Brain microvascular endothelial cell (primary cell): ENCODE measurements at regions not wholly inside any gene's neighbourhood (a gene's known extent, or its start where the extent isn't known, plus 50 kb on each side); places are given as distances from the start of the nearest gene placed in this dataset.

Experiments
- DNase-seq: peaks from one replicate; pipeline ENCODE4 v3.0.0-alpha.2; 2020
- H3K27ac ChIP-seq: fragments of 250-450 bp; sonication (Bioruptor Pico); 2 replicates; pipeline ENCODE4 v1.5.1; 2020; ENCODE audit warnings: mild to moderate bottlenecking, moderate library complexity
- H3K27me3 ChIP-seq: fragments of 250-450 bp; sonication (Bioruptor Pico); replicated peaks from 2 replicates; pipeline ENCODE4 v1.5.1; 2020; ENCODE audit warnings: mild to moderate bottlenecking
- H3K36me3 ChIP-seq: fragments of 250-450 bp; sonication (Bioruptor Pico); replicated peaks from 2 replicates; pipeline ENCODE4 v1.5.1; 2020; ENCODE audit warnings: mild to moderate bottlenecking
- H3K4me3 ChIP-seq: 2 replicates; pipeline ENCODE4 v1.5.1; 2011; ENCODE audit warnings: low read depth, mild to moderate bottlenecking, control low read depth, low read length, moderate library complexity
- in situ Hi-C: cut with HindIII; loops from 2 replicates; pipeline ENCODE4 v1.10.0; 2017; ENCODE audit warnings: low sequenced_read_pairs, low pct_ligation_motif_present
- TF ChIP-seq, protein P1 (sequence below): IDR thresholded peaks from 2 replicates; pipeline ENCODE4 v1.5.1; 2011; ENCODE audit warnings: low read depth, mild to moderate bottlenecking, moderate library complexity, low read length, control low read depth, inconsistent platforms; ENCODE audit errors: missing control alignments

DNA sequence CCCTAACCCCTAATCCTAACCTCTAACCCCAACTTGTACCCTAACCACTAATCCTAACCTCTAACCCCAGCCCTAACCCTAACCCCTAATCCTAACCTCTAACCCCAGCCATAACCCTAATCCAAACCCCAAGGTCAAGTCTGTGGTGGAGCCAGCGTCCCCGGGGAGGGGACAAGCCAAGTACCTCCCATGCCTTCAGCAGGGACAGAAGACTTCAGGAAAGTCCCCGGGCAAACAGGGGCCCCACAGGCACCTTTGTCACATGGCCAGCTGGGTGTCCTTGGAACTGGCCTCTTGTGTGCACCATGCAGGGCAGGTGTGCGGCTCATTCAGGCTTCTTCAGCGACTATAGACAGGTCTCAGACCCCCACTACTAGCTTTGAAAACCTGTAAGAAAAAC lies 555.8 kb downstream of the BRD1 start:
- no peak overlapping the region for H3K4me3 ChIP-seq
- H3K27me3 ChIP-seq, result no peaks in the 10 kb centered on the region
- no peak for DNase-seq
- no peak overlapping the region for H3K27ac ChIP-seq
- TF ChIP-seq, protein P1, sequence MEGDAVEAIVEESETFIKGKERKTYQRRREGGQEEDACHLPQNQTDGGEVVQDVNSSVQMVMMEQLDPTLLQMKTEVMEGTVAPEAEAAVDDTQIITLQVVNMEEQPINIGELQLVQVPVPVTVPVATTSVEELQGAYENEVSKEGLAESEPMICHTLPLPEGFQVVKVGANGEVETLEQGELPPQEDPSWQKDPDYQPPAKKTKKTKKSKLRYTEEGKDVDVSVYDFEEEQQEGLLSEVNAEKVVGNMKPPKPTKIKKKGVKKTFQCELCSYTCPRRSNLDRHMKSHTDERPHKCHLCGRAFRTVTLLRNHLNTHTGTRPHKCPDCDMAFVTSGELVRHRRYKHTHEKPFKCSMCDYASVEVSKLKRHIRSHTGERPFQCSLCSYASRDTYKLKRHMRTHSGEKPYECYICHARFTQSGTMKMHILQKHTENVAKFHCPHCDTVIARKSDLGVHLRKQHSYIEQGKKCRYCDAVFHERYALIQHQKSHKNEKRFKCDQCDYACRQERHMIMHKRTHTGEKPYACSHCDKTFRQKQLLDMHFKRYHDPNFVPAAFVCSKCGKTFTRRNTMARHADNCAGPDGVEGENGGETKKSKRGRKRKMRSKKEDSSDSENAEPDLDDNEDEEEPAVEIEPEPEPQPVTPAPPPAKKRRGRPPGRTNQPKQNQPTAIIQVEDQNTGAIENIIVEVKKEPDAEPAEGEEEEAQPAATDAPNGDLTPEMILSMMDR, result no peak
- in situ Hi-C loops, result no loop called here
- H3K36me3 ChIP-seq, result no peaks in the 10 kb centered on the region

DNA sequence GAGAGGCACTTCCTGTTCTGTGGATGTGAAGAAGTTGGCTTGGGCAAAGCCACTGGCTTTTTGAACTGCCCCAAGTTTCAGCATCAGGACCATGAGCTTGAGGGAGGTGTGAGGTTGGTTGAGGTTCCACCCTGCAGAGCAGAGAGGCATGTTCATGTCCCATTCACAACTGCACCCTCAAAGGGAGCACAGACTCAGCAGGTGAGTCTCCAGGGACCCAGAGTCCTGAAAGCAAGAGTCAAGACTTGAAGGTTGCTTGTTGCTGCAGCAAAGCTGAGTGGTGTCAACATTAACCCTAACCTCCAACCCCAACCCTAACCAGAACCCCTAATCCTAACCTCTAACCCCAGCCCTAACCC lies 556.3 kb downstream of the BRD1 start:
- in situ Hi-C loops, result no loop called here
- TF ChIP-seq, protein P1, result no peak
- Histone ChIP-seq H3K36me3 (no peaks in the 10 kb centered on the region), H3K27ac (no peak overlapping the region), H3K4me3 (no peak overlapping the region), H3K27me3 (no peaks in the 10 kb centered on the region)
- DNase-seq, result no peak

DNA sequence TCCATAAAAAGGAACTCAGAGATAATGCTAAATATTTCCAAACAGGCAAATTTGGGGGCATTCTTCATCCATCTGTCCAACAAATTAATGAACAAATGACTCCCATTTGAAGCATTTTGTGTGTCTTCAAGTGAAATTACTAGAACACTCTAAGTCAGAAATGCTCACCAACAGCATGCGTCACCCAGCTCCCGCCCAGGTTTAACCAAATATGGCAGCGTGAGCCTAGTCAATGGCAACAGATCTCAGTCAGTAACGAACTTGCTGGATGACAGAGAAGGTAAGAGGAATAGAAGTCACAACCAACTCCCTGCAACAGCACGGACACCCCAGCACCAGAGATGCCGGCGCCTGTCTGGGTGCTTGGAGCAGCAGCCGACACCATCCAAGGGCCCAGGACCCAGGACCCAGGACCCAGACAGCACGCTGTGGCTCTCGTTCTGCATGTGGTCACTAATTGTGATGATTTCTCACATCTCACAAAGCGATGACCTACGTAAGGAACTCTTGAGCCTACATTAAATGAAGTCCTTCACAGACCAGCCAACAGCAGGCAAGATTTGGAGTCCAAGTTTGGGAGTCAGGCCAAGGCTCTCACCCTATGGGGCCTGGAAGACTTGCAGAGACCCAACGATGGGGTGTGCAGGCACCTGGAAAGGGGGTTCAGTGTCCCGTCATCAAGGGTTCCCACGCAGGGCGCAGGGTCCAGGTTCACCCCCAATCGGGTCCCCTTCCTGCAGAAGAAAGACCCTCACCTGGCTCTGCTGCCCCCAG lies 556.9 kb downstream of the BRD1 start:
- in situ Hi-C loops, result no loop called here
- no peak for DNase-seq
- no peaks in the 10 kb centered on the region for H3K27me3 ChIP-seq

DNA sequence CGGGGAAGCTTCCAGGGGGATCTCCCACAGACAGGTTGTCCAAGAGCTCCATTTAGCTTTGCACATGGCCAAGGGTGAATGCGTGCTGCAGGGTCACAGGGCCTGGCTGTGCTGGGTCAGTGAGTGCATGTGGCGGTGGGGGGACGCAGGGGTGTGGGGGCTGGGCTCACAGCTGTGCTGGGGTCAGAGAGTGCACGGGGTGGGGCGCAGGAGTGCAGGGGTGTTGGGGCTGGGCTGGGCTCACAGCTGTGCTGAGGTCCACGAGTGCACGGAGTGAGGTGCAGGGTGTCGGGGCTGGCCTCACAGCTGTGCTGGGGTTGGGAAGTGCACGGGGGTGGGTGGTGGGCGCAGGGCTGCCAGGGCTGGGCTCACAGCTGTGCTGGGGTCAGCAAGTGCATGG lies 557.7 kb downstream of the BRD1 start:
- H3K27me3 ChIP-seq, result no peaks in the 10 kb centered on the region
- H3K36me3 ChIP-seq, result no peaks in the 10 kb centered on the region
- TF ChIP-seq, protein P1, result no peak
- in situ Hi-C loops, result no loop called here
- H3K27ac ChIP-seq, result no peak overlapping the region
- no peak for DNase-seq
- no peak overlapping the region for H3K4me3 ChIP-seq

More for the DNA sequence above, 556.9 kb downstream of the BRD1 start:
- Histone ChIP-seq H3K27ac (no peak overlapping the region), H3K36me3 (no peaks in the 10 kb centered on the region), H3K4me3 (no peak overlapping the region)
- TF ChIP-seq, protein P1, result no peak

DNA sequence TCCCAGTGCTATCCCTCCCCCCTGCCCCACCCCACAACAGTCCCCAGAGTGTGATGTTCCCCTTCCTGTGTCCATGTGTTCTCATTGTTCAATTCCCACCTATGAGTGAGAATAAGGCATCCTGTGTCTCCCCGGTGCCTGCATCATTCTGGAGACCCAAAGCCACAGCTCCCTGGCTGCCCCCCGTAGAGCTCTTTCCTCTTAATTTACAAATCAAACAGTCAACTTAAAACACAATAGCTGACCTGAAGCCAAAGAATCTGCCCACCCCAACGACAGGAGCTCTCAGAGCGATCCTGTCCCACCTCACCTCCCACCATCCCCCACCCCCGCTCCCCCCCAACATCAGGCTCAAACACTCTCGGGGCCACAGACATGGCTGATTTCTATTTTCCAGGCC lies 558.3 kb downstream of the BRD1 start:
- Histone ChIP-seq H3K4me3 (no peak overlapping the region), H3K27me3 (no peaks in the 10 kb centered on the region), H3K27ac (no peak overlapping the region), H3K36me3 (no peaks in the 10 kb centered on the region)
- in situ Hi-C loops, result no loop called here
- TF ChIP-seq, protein P1, result no peak
- DNase-seq, result no peak

DNA sequence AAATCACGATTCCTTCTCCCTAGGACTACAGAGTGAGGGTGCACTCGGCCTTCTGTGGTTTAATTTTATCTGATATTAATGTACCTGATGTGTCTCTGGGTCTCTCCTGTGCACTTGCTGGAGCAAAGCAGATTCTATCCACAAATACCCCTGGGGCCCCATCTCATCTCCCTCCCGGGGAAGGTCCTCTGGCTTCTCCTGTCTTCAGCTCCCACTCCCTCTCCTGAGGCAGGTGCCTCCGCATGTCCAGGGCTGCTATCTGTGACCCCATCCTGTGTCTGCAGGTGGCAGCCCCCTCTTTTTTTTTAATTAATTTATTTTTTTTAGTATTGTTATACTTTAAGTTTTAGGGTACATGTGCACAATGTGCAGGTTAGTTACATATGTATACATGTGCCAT lies 558.7 kb downstream of the BRD1 start:
- TF ChIP-seq, protein P1, result no peak
- no peak for DNase-seq
- in situ Hi-C loops, result no loop called here
- Histone ChIP-seq H3K36me3 (no peaks in the 10 kb centered on the region), H3K4me3 (no peak overlapping the region), H3K27ac (no peak overlapping the region), H3K27me3 (no peaks in the 10 kb centered on the region)
